Uterus (tissue), 2 donors: ENCODE measurements at regions not wholly inside any gene's neighbourhood (a gene's known extent, or its start where the extent isn't known, plus 50 kb on each side); places are given as distances from the start of the nearest gene placed in this dataset.

ENCODE experiments used
- POLR2A ChIP-seq, 2 donors: fragments of 450-650 bp; IDR thresholded peaks; one replicate each; pipeline ENCODE4 v1.6.1; 2016; ENCODE audit warnings: antibody characterized with exemption in 2 of 2, mild to moderate bottlenecking in 1 of 2, moderate library complexity in 1 of 2
- TF ChIP-seq, protein P1 (sequence below), 4 experiments: fragments of 200-600 bp in 2 of 4; fragments of 450-650 bp in 2 of 4; sonication (generic) in 2 of 4; IDR thresholded peaks; one replicate each; pipeline ENCODE4 v1.5.1; 2016 to 2019; ENCODE audit warnings: antibody characterized with exemption in 4 of 4, mild to moderate bottlenecking in 2 of 4, moderate library complexity in 1 of 4

DNA sequence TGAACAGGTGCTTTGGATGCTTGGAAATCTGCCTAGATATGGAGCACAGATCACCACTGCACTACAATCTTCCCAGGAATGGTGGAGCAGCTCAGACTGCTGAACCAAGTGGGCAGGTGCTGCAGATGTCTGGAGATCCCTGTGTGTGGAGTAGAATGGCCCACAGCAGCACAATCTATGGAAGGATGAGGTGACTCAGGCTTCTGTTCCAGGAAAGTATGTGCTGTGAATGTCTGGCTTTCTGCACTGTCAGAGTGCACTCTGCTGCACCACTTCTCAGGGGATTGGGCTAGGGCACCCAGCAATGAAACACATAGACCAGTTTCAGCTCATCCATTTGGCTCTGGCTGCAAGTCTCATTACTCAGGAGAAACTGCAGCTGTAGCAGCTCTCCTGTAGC, 865.4 kb upstream of the NXPH2 start:
- TF ChIP-seq POLR2A (IDR thresholded peaks at IDR 0.05), result no peak
- TF ChIP-seq, protein P1, sequence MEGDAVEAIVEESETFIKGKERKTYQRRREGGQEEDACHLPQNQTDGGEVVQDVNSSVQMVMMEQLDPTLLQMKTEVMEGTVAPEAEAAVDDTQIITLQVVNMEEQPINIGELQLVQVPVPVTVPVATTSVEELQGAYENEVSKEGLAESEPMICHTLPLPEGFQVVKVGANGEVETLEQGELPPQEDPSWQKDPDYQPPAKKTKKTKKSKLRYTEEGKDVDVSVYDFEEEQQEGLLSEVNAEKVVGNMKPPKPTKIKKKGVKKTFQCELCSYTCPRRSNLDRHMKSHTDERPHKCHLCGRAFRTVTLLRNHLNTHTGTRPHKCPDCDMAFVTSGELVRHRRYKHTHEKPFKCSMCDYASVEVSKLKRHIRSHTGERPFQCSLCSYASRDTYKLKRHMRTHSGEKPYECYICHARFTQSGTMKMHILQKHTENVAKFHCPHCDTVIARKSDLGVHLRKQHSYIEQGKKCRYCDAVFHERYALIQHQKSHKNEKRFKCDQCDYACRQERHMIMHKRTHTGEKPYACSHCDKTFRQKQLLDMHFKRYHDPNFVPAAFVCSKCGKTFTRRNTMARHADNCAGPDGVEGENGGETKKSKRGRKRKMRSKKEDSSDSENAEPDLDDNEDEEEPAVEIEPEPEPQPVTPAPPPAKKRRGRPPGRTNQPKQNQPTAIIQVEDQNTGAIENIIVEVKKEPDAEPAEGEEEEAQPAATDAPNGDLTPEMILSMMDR (IDR thresholded peaks at IDR 0.05), result no peak
